K562 (cell line): ENCODE measurements at regions not wholly inside any gene's neighbourhood (a gene's known extent, or its start where the extent isn't known, plus 50 kb on each side); places are given as distances from the start of the nearest gene placed in this dataset.

Experiments used
- HNRNPH1 ChIP-seq: fragments of 200-400 bp; formaldehyde crosslinking; optimal IDR thresholded peaks from 2 replicates; pipeline ENCODE3; 2017; ENCODE audit warnings: low read depth, mild to moderate bottlenecking, low read length, moderate library complexity
- KAT7 ChIP-seq: sonication (generic); formaldehyde crosslinking; IDR thresholded peaks from 2 replicates; pipeline ENCODE4 v1.8.0; 2022; ENCODE audit warnings: missing genetic modification reagents, mild to moderate bottlenecking, borderline replicate concordance
- POLR3A ChIP-seq: IDR thresholded peaks from 2 replicates; pipeline ENCODE4 v1.6.1; 2011; ENCODE audit warnings: borderline replicate concordance, mild to moderate bottlenecking, moderate library complexity; ENCODE audit not compliant: insufficient read length, insufficient read depth; ENCODE audit errors: extremely low read depth
- SIX5 ChIP-seq, 2 experiments: IDR thresholded peaks; 2 replicates each; pipeline ENCODE4 v1.6.1; 2011; ENCODE audit warnings: low read length in 2 of 2, borderline replicate concordance in 1 of 2, low read depth in 1 of 2, mild to moderate bottlenecking in 1 of 2, moderate library complexity in 1 of 2; ENCODE audit not compliant: insufficient read depth in 1 of 2
- TGIF2 ChIP-seq: sonication (generic); formaldehyde crosslinking; IDR thresholded peaks from 2 replicates; pipeline ENCODE4 v1.8.1; 2022; ENCODE audit warnings: mild to moderate bottlenecking, missing genetic modification reagents, moderate library complexity
- ZBTB7A ChIP-seq: IDR thresholded peaks from 2 replicates; pipeline ENCODE4 v1.6.1; 2011; ENCODE audit warnings: low read depth, mild to moderate bottlenecking, low read length, moderate library complexity, borderline replicate concordance; ENCODE audit not compliant: control insufficient read depth
- ZNF197 ChIP-seq: fragments of 200-800 bp; sonication (Bioruptor generic); IDR thresholded peaks from 2 replicates; pipeline ENCODE4 v1.6.1; 2016; ENCODE audit warnings: low read depth, missing genetic modification characterization, missing compliant biosample characterization
- ZNF764 ChIP-seq: fragments of 250-450 bp; sonication (Bioruptor Pico); IDR thresholded peaks from 2 replicates; pipeline ENCODE4 v1.4.0; 2020; ENCODE audit warnings: low read depth, mild to moderate bottlenecking, moderate library complexity
- ZNF77 ChIP-seq: fragments of 250-450 bp; sonication (Bioruptor Pico); IDR thresholded peaks from 2 replicates; pipeline ENCODE4 v1.5.0; 2020
- TF ChIP-seq, protein P1 (sequence below): fragments of 450-650 bp; formaldehyde crosslinking; conservative IDR thresholded peaks from 2 replicates; pipeline ENCODE4 v1.4.0; 2022; ENCODE audit warnings: mild to moderate bottlenecking, missing genetic modification characterization
- TF ChIP-seq, protein P2 (sequence below): sonication (generic); IDR thresholded peaks from 2 replicates; pipeline ENCODE4 v1.6.1; 2016
- TF ChIP-seq, protein P3 (sequence below): fragments of 250-450 bp; sonication (Bioruptor Pico); IDR thresholded peaks from 2 replicates; pipeline ENCODE4 v1.6.1; 2021; ENCODE audit warnings: mild to moderate bottlenecking
- TF ChIP-seq, protein P4 (sequence below): fragments of 450-650 bp; formaldehyde crosslinking; IDR thresholded peaks from 2 replicates; pipeline ENCODE4 v1.4.0; 2022; ENCODE audit warnings: missing genetic modification characterization
- TF ChIP-seq, protein P5 (sequence below), 2 experiments: IDR thresholded peaks; 2 replicates each; pipeline ENCODE4 v1.6.1; 2011; ENCODE audit warnings: borderline replicate concordance in 1 of 2, control low read depth in 1 of 2, low read depth in 1 of 2, low read length in 1 of 2, mild to moderate bottlenecking in 1 of 2, mixed read lengths in 1 of 2, moderate library complexity in 1 of 2; ENCODE audit not compliant: insufficient read depth in 1 of 2, insufficient read length in 1 of 2, poor library complexity in 1 of 2, severe bottlenecking in 1 of 2; ENCODE audit errors: extremely low read depth in 1 of 2

DNA sequence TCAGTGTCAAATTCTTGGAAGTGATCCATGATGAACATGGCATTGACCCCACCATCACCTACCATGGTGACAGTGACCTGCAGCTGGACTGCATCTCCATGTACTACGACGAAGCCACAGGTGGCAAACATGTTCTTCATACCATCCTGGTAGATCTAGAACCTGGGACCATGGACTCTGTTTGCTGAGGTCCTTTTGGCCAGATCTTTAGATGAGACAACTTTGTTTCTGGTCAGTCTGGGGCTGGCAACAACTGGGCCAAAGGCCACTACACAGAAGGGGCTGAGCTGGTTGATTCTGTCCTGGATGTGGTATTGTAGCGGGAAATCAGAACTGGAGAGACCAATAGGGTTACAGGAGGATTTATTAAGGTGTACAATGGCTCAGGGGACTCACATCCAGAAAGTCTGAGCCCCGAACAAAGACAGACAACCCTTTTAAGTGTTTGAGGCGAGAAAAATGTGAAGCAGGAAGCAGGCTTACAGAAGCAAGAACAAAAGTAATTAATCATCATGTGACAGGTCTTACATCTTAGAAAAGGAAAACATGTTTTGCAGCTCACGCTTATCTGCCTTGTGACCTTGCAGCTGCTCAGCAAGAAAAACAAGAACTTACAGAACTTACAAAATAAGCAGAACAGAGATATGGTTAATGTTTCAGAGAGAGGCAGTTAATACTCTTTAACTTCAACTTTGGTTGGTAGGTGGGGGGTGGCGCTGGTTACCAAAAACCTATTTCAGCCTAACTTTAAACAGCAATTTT is 58.8 kb upstream of the MOCS1 start (continued):
- TF ChIP-seq, protein P1, sequence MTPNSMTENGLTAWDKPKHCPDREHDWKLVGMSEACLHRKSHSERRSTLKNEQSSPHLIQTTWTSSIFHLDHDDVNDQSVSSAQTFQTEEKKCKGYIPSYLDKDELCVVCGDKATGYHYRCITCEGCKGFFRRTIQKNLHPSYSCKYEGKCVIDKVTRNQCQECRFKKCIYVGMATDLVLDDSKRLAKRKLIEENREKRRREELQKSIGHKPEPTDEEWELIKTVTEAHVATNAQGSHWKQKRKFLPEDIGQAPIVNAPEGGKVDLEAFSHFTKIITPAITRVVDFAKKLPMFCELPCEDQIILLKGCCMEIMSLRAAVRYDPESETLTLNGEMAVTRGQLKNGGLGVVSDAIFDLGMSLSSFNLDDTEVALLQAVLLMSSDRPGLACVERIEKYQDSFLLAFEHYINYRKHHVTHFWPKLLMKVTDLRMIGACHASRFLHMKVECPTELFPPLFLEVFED (CRISPR knock-in tag), result no peak
- no peak for TF ChIP-seq POLR3A
- TF ChIP-seq ZNF77, result no peak
- TF ChIP-seq, protein P2, sequence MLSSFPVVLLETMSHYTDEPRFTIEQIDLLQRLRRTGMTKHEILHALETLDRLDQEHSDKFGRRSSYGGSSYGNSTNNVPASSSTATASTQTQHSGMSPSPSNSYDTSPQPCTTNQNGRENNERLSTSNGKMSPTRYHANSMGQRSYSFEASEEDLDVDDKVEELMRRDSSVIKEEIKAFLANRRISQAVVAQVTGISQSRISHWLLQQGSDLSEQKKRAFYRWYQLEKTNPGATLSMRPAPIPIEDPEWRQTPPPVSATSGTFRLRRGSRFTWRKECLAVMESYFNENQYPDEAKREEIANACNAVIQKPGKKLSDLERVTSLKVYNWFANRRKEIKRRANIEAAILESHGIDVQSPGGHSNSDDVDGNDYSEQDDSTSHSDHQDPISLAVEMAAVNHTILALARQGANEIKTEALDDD, result peak; percentile 98
- no peak for TF ChIP-seq ZNF764
- no peak for TF ChIP-seq HNRNPH1
- TF ChIP-seq TGIF2, result no peak
- no peak for TF ChIP-seq KAT7 (CRISPR knock-in tag)
- peak; percentile 78; the same call in 1 of the 2 replicates for TF ChIP-seq ZNF197
- TF ChIP-seq, protein P3, sequence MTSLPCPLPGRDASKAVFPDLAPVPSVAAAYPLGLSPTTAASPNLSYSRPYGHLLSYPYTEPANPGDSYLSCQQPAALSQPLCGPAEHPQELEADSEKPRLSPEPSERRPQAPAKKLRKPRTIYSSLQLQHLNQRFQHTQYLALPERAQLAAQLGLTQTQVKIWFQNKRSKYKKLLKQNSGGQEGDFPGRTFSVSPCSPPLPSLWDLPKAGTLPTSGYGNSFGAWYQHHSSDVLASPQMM, result no peak
- no peak for TF ChIP-seq ZBTB7A
- TF ChIP-seq, protein P4, sequence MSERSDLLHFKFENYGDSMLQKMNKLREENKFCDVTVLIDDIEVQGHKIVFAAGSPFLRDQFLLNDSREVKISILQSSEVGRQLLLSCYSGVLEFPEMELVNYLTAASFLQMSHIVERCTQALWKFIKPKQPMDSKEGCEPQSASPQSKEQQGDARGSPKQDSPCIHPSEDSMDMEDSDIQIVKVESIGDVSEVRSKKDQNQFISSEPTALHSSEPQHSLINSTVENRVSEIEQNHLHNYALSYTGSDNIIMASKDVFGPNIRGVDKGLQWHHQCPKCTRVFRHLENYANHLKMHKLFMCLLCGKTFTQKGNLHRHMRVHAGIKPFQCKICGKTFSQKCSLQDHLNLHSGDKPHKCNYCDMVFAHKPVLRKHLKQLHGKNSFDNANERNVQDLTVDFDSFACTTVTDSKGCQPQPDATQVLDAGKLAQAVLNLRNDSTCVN (CRISPR knock-in tag), result no peak
- TF ChIP-seq SIX5 (IDR thresholded peaks at IDR 0.05; ENCODE audit: borderline replicate concordance in 1 of 2, insufficient read depth in 1 of 2, low read depth in 1 of 2, low read length in 2 of 2), result no peak
- TF ChIP-seq, protein P5, sequence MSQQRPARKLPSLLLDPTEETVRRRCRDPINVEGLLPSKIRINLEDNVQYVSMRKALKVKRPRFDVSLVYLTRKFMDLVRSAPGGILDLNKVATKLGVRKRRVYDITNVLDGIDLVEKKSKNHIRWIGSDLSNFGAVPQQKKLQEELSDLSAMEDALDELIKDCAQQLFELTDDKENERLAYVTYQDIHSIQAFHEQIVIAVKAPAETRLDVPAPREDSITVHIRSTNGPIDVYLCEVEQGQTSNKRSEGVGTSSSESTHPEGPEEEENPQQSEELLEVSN (IDR thresholded peaks at IDR 0.05; ENCODE audit: borderline replicate concordance in 1 of 2, extremely low read depth in 1 of 2, insufficient read depth in 1 of 2, insufficient read length in 1 of 2, low read depth in 1 of 2, low read length in 1 of 2, poor library complexity in 1 of 2, severe bottlenecking in 1 of 2), result no peak
